IMR-90 (cell line): ENCODE measurements at regions not wholly inside any gene's neighbourhood (a gene's known extent, or its start where the extent isn't known, plus 50 kb on each side); places are given as distances from the start of the nearest gene placed in this dataset.

Source experiments
- ATAC-seq: fragments of 200-7000 bp; cut with Tn5 transposase; 2 replicates; pipeline ENCODE4 v1.9.1; 2020; ENCODE audit warnings: low read depth, mild to moderate bottlenecking, moderate library complexity
- BruUV-seq: library from RNA; stranded (reverse); fragments of 400-500 nt; replicated peaks from 2 replicates; lab custom pipeline; 2021; lab: Mats Ljungman, UMichigan
- CTCF ChIA-PET: fragments of 300-600 bp; formaldehyde crosslinking; extraction: SDS; loops from one replicate; lab custom pipeline; 2021; ENCODE audit warnings: antibody characterized with exemption; lab: Yijun Ruan, JAX
- POLR2A ChIA-PET: fragments of 300-600 bp; sonication (Branson Sonifier 250); formaldehyde crosslinking; loops from one replicate; lab custom pipeline; 2022; ENCODE audit warnings: antibody characterized with exemption; ENCODE audit not compliant: unreplicated experiment; lab: Charles Lee
- DNase-seq: peaks from one replicate; pipeline ENCODE4 v3.0.0; 2013
- H2AFZ ChIP-seq: replicated peaks from 2 replicates; pipeline ENCODE3; 2013; ENCODE audit warnings: low read length, mild to moderate bottlenecking; ENCODE audit not compliant: poor library complexity
- H2AK5ac ChIP-seq: 2 replicates; pipeline ENCODE4 v1.6.1; 2013; ENCODE audit warnings: low read depth, low read length, inconsistent platforms
- H2AK9ac ChIP-seq: replicated peaks from 2 replicates; pipeline ENCODE3; 2013; ENCODE audit warnings: mild to moderate bottlenecking, low read depth, low read length, moderate library complexity; ENCODE audit not compliant: poor library complexity
- H2BK120ac ChIP-seq: 2 replicates; pipeline ENCODE4 v1.6.1; 2013; ENCODE audit warnings: low read depth, low read length, inconsistent platforms
- H2BK15ac ChIP-seq: 3 replicates; pipeline ENCODE4 v1.6.1; 2013; ENCODE audit warnings: low read depth, low read length, inconsistent platforms
- H2BK20ac ChIP-seq: 2 replicates; pipeline ENCODE4 v1.6.1; 2013; ENCODE audit warnings: low read depth, mild to moderate bottlenecking, inconsistent platforms, low read length, moderate library complexity
- H2BK5ac ChIP-seq: 2 replicates; pipeline ENCODE4 v1.6.1; 2013; ENCODE audit warnings: mild to moderate bottlenecking, low read depth, low read length, inconsistent platforms; ENCODE audit not compliant: poor library complexity, severe bottlenecking
- H3K14ac ChIP-seq: replicated peaks from 2 replicates; pipeline ENCODE4 v1.6.1; 2013; ENCODE audit warnings: low read depth, low read length, inconsistent platforms
- H3K18ac ChIP-seq: 2 replicates; pipeline ENCODE4 v1.6.1; 2013; ENCODE audit warnings: low read depth, low read length, control low read depth
- H3K23ac ChIP-seq: 2 replicates; pipeline ENCODE4 v1.6.1; 2013; ENCODE audit warnings: low read depth, low read length, inconsistent platforms
- H3K27ac ChIP-seq: 2 replicates; pipeline ENCODE4 v1.5.1; 2013; ENCODE audit warnings: mild to moderate bottlenecking, control low read depth, low read length; ENCODE audit not compliant: insufficient read depth
- H3K27me3 ChIP-seq: 2 replicates; pipeline ENCODE4 v1.6.1; 2013; ENCODE audit warnings: low read length; ENCODE audit not compliant: control insufficient read depth, insufficient read depth
- H3K36me3 ChIP-seq: 2 replicates; pipeline ENCODE4 v1.6.1; 2013; ENCODE audit warnings: low read length, mixed read lengths; ENCODE audit not compliant: control insufficient read depth, insufficient read depth
- H3K4ac ChIP-seq: 2 replicates; pipeline ENCODE4 v1.6.1; 2013; ENCODE audit warnings: low read depth, low read length, inconsistent platforms
- H3K4me1 ChIP-seq: 2 replicates; pipeline ENCODE4 v1.6.1; 2013; ENCODE audit warnings: low read length, mixed read lengths; ENCODE audit not compliant: control insufficient read depth, insufficient read depth
- H3K4me2 ChIP-seq: 2 replicates; pipeline ENCODE4 v1.6.1; 2013; ENCODE audit warnings: low read depth, mild to moderate bottlenecking, control low read depth, low read length, moderate library complexity
- H3K4me3 ChIP-seq: 2 replicates; pipeline ENCODE4 v1.5.1; 2013; ENCODE audit warnings: low read depth, mild to moderate bottlenecking, control low read depth, low read length, moderate library complexity; ENCODE audit not compliant: insufficient read depth
- H3K56ac ChIP-seq: 2 replicates; pipeline ENCODE4 v1.6.1; 2013; ENCODE audit warnings: low read length, inconsistent platforms; ENCODE audit not compliant: insufficient read depth; ENCODE audit errors: extremely low read depth
- H3K79me1 ChIP-seq, 2 experiments: 2 replicates each; pipeline ENCODE4 v1.6.1; 2013; ENCODE audit warnings: low read length in 2 of 2, inconsistent platforms in 1 of 2, low read depth in 1 of 2
- H3K9ac ChIP-seq: 2 replicates; pipeline ENCODE4 v1.6.1; 2013; ENCODE audit warnings: low read depth, low read length, control low read depth
- H3K9me1 ChIP-seq: 2 replicates; pipeline ENCODE4 v1.6.1; 2013; ENCODE audit warnings: low read length, inconsistent platforms; ENCODE audit not compliant: insufficient read depth
- H3K9me3 ChIP-seq: 2 replicates; pipeline ENCODE4 v1.6.1; 2013; ENCODE audit warnings: low read length; ENCODE audit not compliant: control insufficient read depth, insufficient read depth
- H4K20me1 ChIP-seq: 2 replicates; pipeline ENCODE4 v1.6.1; 2013; ENCODE audit warnings: low read length, inconsistent platforms; ENCODE audit not compliant: insufficient read depth
- H4K5ac ChIP-seq: 2 replicates; pipeline ENCODE4 v1.6.1; 2013; ENCODE audit warnings: mild to moderate bottlenecking, low read depth, low read length, control low read depth
- H4K8ac ChIP-seq, 2 experiments: 2 replicates each; pipeline ENCODE4 v1.6.1; 2013; ENCODE audit warnings: low read depth in 2 of 2, low read length in 2 of 2, control low read depth in 1 of 2, inconsistent platforms in 1 of 2
- H4K91ac ChIP-seq: 2 replicates; pipeline ENCODE4 v1.6.1; 2013; ENCODE audit warnings: low read depth, low read length, inconsistent platforms; ENCODE audit not compliant: insufficient read depth
- BHLHE40 ChIP-seq: fragments of 150-350 bp; IDR thresholded peaks from 2 replicates; pipeline ENCODE4 v1.6.1; 2016; ENCODE audit warnings: mild to moderate bottlenecking, low read depth, low read length
- CEBPB ChIP-seq: IDR thresholded peaks from 2 replicates; pipeline ENCODE4 v1.6.1; 2012; ENCODE audit warnings: low read depth, low read length, improper control_type of control experiment
- CHD1 ChIP-seq: IDR thresholded peaks from 2 replicates; pipeline ENCODE4 v1.6.1; 2012; ENCODE audit warnings: low read depth, low read length, improper control_type of control experiment
- CTCF ChIP-seq: conservative IDR thresholded peaks from 2 replicates; pipeline ENCODE4 v1.5.1; 2012; ENCODE audit warnings: mild to moderate bottlenecking, low read depth, low read length, improper control_type of control experiment
- ELK1 ChIP-seq: fragments of 150-350 bp; IDR thresholded peaks from 2 replicates; pipeline ENCODE4 v1.6.1; 2016; ENCODE audit warnings: low read depth, mild to moderate bottlenecking, low read length, moderate library complexity, borderline replicate concordance
- MAFK ChIP-seq: IDR thresholded peaks from 2 replicates; pipeline ENCODE4 v1.6.1; 2012; ENCODE audit warnings: low read depth, low read length, improper control_type of control experiment
- MAZ ChIP-seq: IDR thresholded peaks from 2 replicates; pipeline ENCODE4 v1.6.1; 2012; ENCODE audit warnings: low read depth, mild to moderate bottlenecking, low read length, improper control_type of control experiment, moderate library complexity, borderline replicate concordance
- MXI1 ChIP-seq: IDR thresholded peaks from 2 replicates; pipeline ENCODE4 v1.6.1; 2012; ENCODE audit warnings: low read depth, mild to moderate bottlenecking, low read length, moderate library complexity, borderline replicate concordance
- NFE2L2 ChIP-seq: fragments of 150-350 bp; IDR thresholded peaks from 2 replicates; pipeline ENCODE4 v1.6.1; 2016; ENCODE audit warnings: low read depth, mild to moderate bottlenecking, low read length
- RAD21 ChIP-seq: IDR thresholded peaks from 2 replicates; pipeline ENCODE4 v1.6.1; 2012; ENCODE audit warnings: low read length, improper control_type of control experiment
- RFX5 ChIP-seq: IDR thresholded peaks from 2 replicates; pipeline ENCODE4 v1.8.0; 2012; ENCODE audit warnings: low read depth, mild to moderate bottlenecking, low read length, moderate library complexity
- SMC3 ChIP-seq: fragments of 150-350 bp; IDR thresholded peaks from 2 replicates; pipeline ENCODE4 v1.6.1; 2016; ENCODE audit warnings: low read depth, mild to moderate bottlenecking, antibody characterized with exemption, low read length, moderate library complexity
- dilution Hi-C: fragments of 300-500 bp; cut with HindIII; formaldehyde crosslinking; loops from one replicate; pipeline ENCODE4 v1.14.3; 2018; ENCODE audit warnings: low sequenced_read_pairs; ENCODE audit not compliant: unreplicated experiment
- in situ Hi-C: fragments of 300-500 bp; cut with MboI; formaldehyde crosslinking; loops from 3 replicates; pipeline ENCODE4 v1.14.3; 2019; ENCODE audit warnings: low sequenced_read_pairs, inconsistent platforms, mixed read lengths
- intact Hi-C: fragments of 100-400 bp; cut with micrococcal nuclease; formaldehyde crosslinking; loops from 2 replicates; pipeline ENCODE4 v1.10.0; 2022

GRCh38 chr5:12707560-12707959 is 803.3 kb upstream of the CTNND2 start:
- TF ChIP-seq BHLHE40, result no peak
- no peak for TF ChIP-seq CHD1
- TF ChIP-seq RAD21, result no peak
- TF ChIP-seq CEBPB, result no peak
- no peak for TF ChIP-seq CTCF
- no peak for TF ChIP-seq MAZ
- TF ChIP-seq MXI1, result no peak
- no peak for TF ChIP-seq MAFK
- TF ChIP-seq RFX5, result no peak
- TF ChIP-seq NFE2L2, result no peak
- TF ChIP-seq SMC3, result no peak
- no peak for TF ChIP-seq ELK1
- Histone ChIP-seq H3K23ac (no peak overlapping the region), H3K9ac (no peak overlapping the region), H4K5ac (no peak overlapping the region), H3K4me1 (no peaks in the 10 kb centered on the region), H3K18ac (no peak overlapping the region), H2BK15ac (no peak overlapping the region), H3K4me2 (no peak overlapping the region), H4K8ac (no peak overlapping the region), H2BK5ac (no peak overlapping the region), H3K27ac (no peak overlapping the region), H3K4ac (no peak overlapping the region), H3K56ac (no peak overlapping the region), H3K4me3 (no peak overlapping the region), H3K27me3 (no peaks in the 10 kb centered on the region), H2AK5ac (no peak overlapping the region), H3K9me1 (no peaks in the 10 kb centered on the region), H3K36me3 (no peaks in the 10 kb centered on the region), H2AFZ (no peak overlapping the region), H2BK120ac (no peak overlapping the region), H4K20me1 (no peaks in the 10 kb centered on the region), H3K14ac (no peak overlapping the region), H3K79me1 (no peaks in the 10 kb centered on the region), H4K91ac (no peak overlapping the region), H2BK20ac (no peak overlapping the region), H2AK9ac (no peak overlapping the region), H3K9me3 (peaks cover 2% of the 10 kb centered on the region)
- DNase-seq (no peak), ATAC-seq (no peak)
- CTCF ChIA-PET, result interaction anchor here (0.6 kb wide), 1 partner anchor 1152 kb away, joined by 3 read pairs; no protein-coding TSS in a partner anchor
- in situ Hi-C loops (no loop called here), intact Hi-C loops (no loop called here), dilution Hi-C loops (no loop called here)
- BruUV-seq, result no TSS peak
- POLR2A ChIA-PET, result no interaction called here
